Superior temporal gyrus (tissue), 1 donor: ENCODE measurements at regions not wholly inside any gene's neighbourhood (a gene's known extent, or its start where the extent isn't known, plus 50 kb on each side); places are given as distances from the start of the nearest gene placed in this dataset.

Source experiments
- DNase-seq: peaks from one replicate; pipeline ENCODE4 v3.0.0-alpha.2; 2016; ENCODE audit errors: extremely low spot score

GRCh38 chr17:13931111-13931526 lies 138.2 kb upstream of the COX10 start:
- DNase-seq: peak; percentile 33

- no peak for DNase-seq
These were observed 137.4 kb upstream of the COX10 start for GRCh38 chr17:13931800-13932460.

GRCh38 chr17:13933441-13934276 lies 135.6 kb upstream of the COX10 start:
- no peak for DNase-seq

GRCh38 chr17:13939222-13939621 lies 130.1 kb upstream of the COX10 start:
- no peak for DNase-seq

GRCh38 chr17:13940858-13941665 lies 128.2 kb upstream of the COX10 start:
- DNase-seq: no peak

GRCh38 chr17:13941781-13942180 lies 127.5 kb upstream of the COX10 start:
- DNase-seq: no peak

GRCh38 chr17:13943909-13944308 lies 125.4 kb upstream of the COX10 start:
- DNase-seq: no peak

- no peak for DNase-seq
These were observed 121.8 kb upstream of the COX10 start for GRCh38 chr17:13947499-13947898.

GRCh38 chr17:13952009-13952750 lies 117.1 kb upstream of the COX10 start:
- DNase-seq: no peak

- DNase-seq: no peak
These were observed 115.5 kb upstream of the COX10 start for GRCh38 chr17:13953841-13954240.

- no peak for DNase-seq
These were observed 111.7 kb upstream of the COX10 start for GRCh38 chr17:13957636-13958035.

- no peak for DNase-seq
These were observed 110.5 kb upstream of the COX10 start for GRCh38 chr17:13958773-13959172.

- DNase-seq: no peak
These were observed 108.0 kb upstream of the COX10 start for GRCh38 chr17:13961265-13961664.

GRCh38 chr17:13962716-13963240 lies 106.5 kb upstream of the COX10 start:
- DNase-seq: no peak

GRCh38 chr17:13967416-13967815 lies 101.9 kb upstream of the COX10 start:
- DNase-seq: no peak

GRCh38 chr17:13970531-13970930 lies 98.8 kb upstream of the COX10 start:
- DNase-seq: no peak

- no peak for DNase-seq
These were observed 95.2 kb upstream of the COX10 start for GRCh38 chr17:13973960-13974651.

- DNase-seq: no peak
These were observed 91.5 kb upstream of the COX10 start for GRCh38 chr17:13977837-13978236.

- no peak for DNase-seq
These were observed 90.8 kb upstream of the COX10 start for GRCh38 chr17:13978478-13978877.

- DNase-seq: no peak
These were observed 87.4 kb upstream of the COX10 start for GRCh38 chr17:13981881-13982280.

- DNase-seq: no peak
These were observed 84.3 kb upstream of the COX10 start for GRCh38 chr17:13984956-13985355.
